Parathyroid adenoma (tissue), 2 donors: ENCODE measurements at regions not wholly inside any gene's neighbourhood (a gene's known extent, or its start where the extent isn't known, plus 50 kb on each side); places are given as distances from the start of the nearest gene placed in this dataset.

Experiments
- H2AFZ ChIP-seq: fragments of 300-600 bp; sonication (generic); one replicate; pipeline ENCODE4 v1.7.0; 2017; ENCODE audit warnings: antibody characterized with exemption, mild to moderate bottlenecking
- H3K27ac ChIP-seq: fragments of 300-600 bp; sonication (generic); one replicate; pipeline ENCODE4 v1.7.0; 2017
- H3K27me3 ChIP-seq: fragments of 300-600 bp; sonication (generic); one replicate; pipeline ENCODE4 v1.7.0; 2017; ENCODE audit warnings: low read length; ENCODE audit not compliant: control insufficient read depth, insufficient read depth
- H3K36me3 ChIP-seq: fragments of 300-600 bp; sonication (generic); one replicate; pipeline ENCODE4 v1.7.0; 2017; ENCODE audit warnings: low read length; ENCODE audit not compliant: control insufficient read depth, insufficient read depth
- H3K4me1 ChIP-seq: fragments of 300-600 bp; sonication (generic); one replicate; pipeline ENCODE4 v1.7.0; 2017; ENCODE audit warnings: control low read depth
- H3K4me2 ChIP-seq: fragments of 300-600 bp; sonication (generic); one replicate; pipeline ENCODE4 v1.7.0; 2017; ENCODE audit warnings: low read length
- H3K4me3 ChIP-seq: fragments of 300-600 bp; sonication (generic); one replicate; pipeline ENCODE4 v1.7.0; 2017; ENCODE audit warnings: low read depth, low read length
- H3K79me2 ChIP-seq: fragments of 300-600 bp; sonication (generic); one replicate; pipeline ENCODE4 v1.7.0; 2017; ENCODE audit warnings: control low read depth
- H3K9ac ChIP-seq: fragments of 300-600 bp; sonication (generic); one replicate; pipeline ENCODE4 v1.7.0; 2017; ENCODE audit warnings: mild to moderate bottlenecking
- H3K9me3 ChIP-seq: fragments of 300-600 bp; sonication (generic); one replicate; pipeline ENCODE4 v1.7.0; 2017; ENCODE audit warnings: low read length; ENCODE audit not compliant: control insufficient read depth
- CTCF ChIP-seq: fragments of 300-600 bp; sonication (generic); IDR thresholded peaks from one replicate; pipeline ENCODE4 v1.7.0; 2017; ENCODE audit warnings: antibody characterized with exemption, mild to moderate bottlenecking
- donor health status: primary hyperparathyroidism.

DNA sequence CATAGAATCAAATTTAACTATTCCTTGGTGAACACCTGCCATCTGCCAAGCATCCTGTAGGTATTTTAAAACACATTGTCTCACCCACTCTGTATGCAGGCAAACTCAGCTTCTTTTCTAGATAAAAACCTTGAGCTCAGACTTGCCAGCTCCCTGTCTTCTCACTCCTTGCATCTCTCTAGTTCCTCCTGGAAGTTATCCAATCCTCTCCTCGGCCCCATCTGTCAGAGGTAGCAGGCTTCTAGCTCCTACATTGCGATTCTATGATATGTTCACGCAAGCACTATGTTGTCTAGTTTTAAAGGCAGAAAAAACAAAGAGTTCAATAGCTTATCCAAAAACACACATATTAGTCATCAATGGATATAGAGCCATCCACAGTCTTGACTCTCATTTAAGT lies 67.0 kb upstream of the APCDD1 start:
- Histone ChIP-seq H3K4me3 (no peak overlapping the region), H3K27ac (no peak overlapping the region), H3K9me3 (no peaks in the 10 kb centered on the region), H3K9ac (no peak overlapping the region), H3K79me2 (no peaks in the 10 kb centered on the region), H3K4me2 (no peak overlapping the region), H3K36me3 (no peaks in the 10 kb centered on the region), H3K27me3 (no peaks in the 10 kb centered on the region), H2AFZ (no peak overlapping the region), H3K4me1 (no peaks in the 10 kb centered on the region)
- no peak for TF ChIP-seq CTCF

DNA sequence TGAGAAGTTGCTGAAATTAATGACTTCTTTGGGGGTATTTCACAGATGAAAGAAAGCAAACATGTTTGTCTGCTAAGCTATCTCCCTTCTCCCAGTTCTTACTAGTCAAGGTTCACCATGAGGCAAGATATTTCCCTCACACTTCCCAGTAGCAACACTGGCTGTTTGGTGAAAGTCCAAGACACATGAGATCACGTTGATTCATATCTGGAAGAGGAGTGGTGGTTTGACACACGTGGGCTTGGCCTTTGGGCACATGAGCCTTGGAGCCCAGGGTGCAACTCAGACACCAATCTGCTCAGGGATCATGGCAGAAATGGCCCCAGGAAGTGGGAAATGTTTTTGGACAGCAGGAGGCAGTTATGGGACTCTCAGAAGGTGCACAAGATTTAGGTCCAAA lies 66.1 kb upstream of the APCDD1 start:
- Histone ChIP-seq H3K27me3 (no peaks in the 10 kb centered on the region), H3K4me2 (no peak overlapping the region), H2AFZ (no peak overlapping the region), H3K9me3 (no peaks in the 10 kb centered on the region), H3K36me3 (no peaks in the 10 kb centered on the region), H3K4me3 (no peak overlapping the region), H3K9ac (no peak overlapping the region), H3K27ac (no peak overlapping the region), H3K79me2 (no peaks in the 10 kb centered on the region), H3K4me1 (no peaks in the 10 kb centered on the region)
- no peak for TF ChIP-seq CTCF

DNA sequence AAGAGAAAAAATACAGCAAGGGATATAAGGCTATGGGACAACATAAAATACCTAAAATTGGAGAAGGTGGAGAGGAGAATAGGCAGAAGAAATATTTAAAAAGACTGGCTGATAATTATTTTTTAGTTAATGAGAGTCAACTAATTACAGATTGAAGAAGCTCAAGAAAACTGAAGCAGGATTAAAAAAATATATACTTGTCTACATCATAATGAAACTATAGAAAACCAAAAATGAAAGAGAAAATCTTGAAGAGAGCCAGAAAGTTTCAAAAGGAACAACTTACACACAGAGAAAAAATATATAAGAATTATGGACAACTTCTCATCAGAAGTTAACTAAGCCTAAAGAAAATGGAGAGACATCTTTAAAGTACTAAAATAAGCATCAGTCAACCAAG lies 62.9 kb upstream of the APCDD1 start:
- H3K9me3 ChIP-seq = no peaks in the 10 kb centered on the region

DNA sequence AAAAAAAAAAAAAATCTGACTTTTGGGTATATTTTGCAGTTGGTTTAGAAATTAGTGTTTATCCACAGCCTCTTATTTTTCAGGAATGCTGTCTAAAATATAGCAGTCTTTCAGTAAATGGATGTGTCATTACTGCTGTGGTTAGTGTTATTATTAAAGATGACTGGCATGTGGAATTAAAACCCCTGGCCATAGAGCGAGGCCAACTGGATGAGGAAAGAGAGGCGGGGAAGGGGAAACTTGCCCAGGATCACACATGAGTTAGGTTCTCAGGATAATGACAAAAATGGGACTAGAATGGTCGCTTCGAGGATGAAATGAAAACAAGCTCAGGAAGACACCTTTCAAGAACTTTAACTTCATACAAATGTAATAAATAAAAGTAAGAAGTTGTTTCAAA lies 57.4 kb upstream of the APCDD1 start:
- H3K9me3 ChIP-seq = no peaks in the 10 kb centered on the region

More for the DNA sequence above, 62.9 kb upstream of the APCDD1 start:
- Histone ChIP-seq H3K27ac (no peak overlapping the region), H3K36me3 (no peaks in the 10 kb centered on the region), H3K79me2 (no peaks in the 10 kb centered on the region), H2AFZ (no peak overlapping the region), H3K4me2 (no peak overlapping the region), H3K9ac (no peak overlapping the region), H3K27me3 (no peaks in the 10 kb centered on the region), H3K4me1 (no peaks in the 10 kb centered on the region), H3K4me3 (no peak overlapping the region)
- no peak for TF ChIP-seq CTCF

More for the DNA sequence above, 57.4 kb upstream of the APCDD1 start:
- no peak overlapping the region for H3K4me3 ChIP-seq
- no peak for TF ChIP-seq CTCF
- H3K27ac ChIP-seq = no peak overlapping the region
- no peaks in the 10 kb centered on the region for H3K79me2 ChIP-seq
- H3K27me3 ChIP-seq = no peaks in the 10 kb centered on the region
- no peaks in the 10 kb centered on the region for H3K36me3 ChIP-seq
- no peak overlapping the region for H2AFZ ChIP-seq
- H3K9ac ChIP-seq = no peak overlapping the region
- no peaks in the 10 kb centered on the region for H3K4me1 ChIP-seq
- H3K4me2 ChIP-seq = no peak overlapping the region
